ENCODE measurements at regions not wholly inside any gene's neighbourhood (a gene's known extent, or its start where the extent isn't known, plus 50 kb on each side); places are given as distances from the start of the nearest gene placed in this dataset.
"Not testable (repeated sequence)": the region's sequence is repeated elsewhere in the genome, so short reads cannot be mapped to it uniquely, and the experiment has no call there.

- DNase-seq (ENCODE audit: low spot score) (no peak), ATAC-seq (ENCODE audit: low FRiP score) (peak; percentile 23)
- no peak for TF ChIP-seq CTCF (IDR thresholded peaks at IDR 0.05)
These were observed 118.9 kb upstream of the CAB39 start for GRCh38 chr2:230593765-230594164.

- TF ChIP-seq CTCF (IDR thresholded peaks at IDR 0.05) = no peak
- ATAC-seq (ENCODE audit: low FRiP score) (peak; percentile 14), DNase-seq (ENCODE audit: low spot score) (no peak)
These were observed 118.3 kb upstream of the CAB39 start for GRCh38 chr2:230594286-230594840.

- no peak for TF ChIP-seq CTCF (IDR thresholded peaks at IDR 0.05)
- ATAC-seq (ENCODE audit: low FRiP score) (no peak), DNase-seq (ENCODE audit: low spot score) (no peak)
These were observed 112.8 kb upstream of the CAB39 start for GRCh38 chr2:230599853-230600252.

- no peak for ATAC-seq (ENCODE audit: low FRiP score)
- TF ChIP-seq CTCF (IDR thresholded peaks at IDR 0.05) = no peak
These were observed 112.4 kb upstream of the CAB39 start for GRCh38 chr2:230600285-230600684.

GRCh38 chr2:230600881-230601280 lies 111.8 kb upstream of the CAB39 start:
- TF ChIP-seq CTCF (IDR thresholded peaks at IDR 0.05) = no peak
- DNase-seq (ENCODE audit: low spot score) = no peak
- ATAC-seq (ENCODE audit: low FRiP score) = no peak

More at GRCh38 chr2:230600285-230600684, 112.4 kb upstream of the CAB39 start:
- no peak for DNase-seq (ENCODE audit: low spot score)

GRCh38 chr2:230601510-230601909 lies 111.1 kb upstream of the CAB39 start:
- ATAC-seq (ENCODE audit: low FRiP score) (no peak), DNase-seq (ENCODE audit: low spot score) (no peak)
- TF ChIP-seq CTCF (IDR thresholded peaks at IDR 0.05) = no peak

- ATAC-seq (ENCODE audit: low FRiP score) (no peak), DNase-seq (ENCODE audit: low spot score) (no peak)
- no peak for TF ChIP-seq CTCF (IDR thresholded peaks at IDR 0.05)
These were observed 109.9 kb upstream of the CAB39 start for GRCh38 chr2:230602562-230603230.

- not testable (repeated sequence) for DNase-seq (ENCODE audit: low spot score); ATAC-seq (ENCODE audit: low FRiP score)
These were observed 109.3 kb upstream of the CAB39 start for GRCh38 chr2:230603317-230603716.

GRCh38 chr2:230604158-230604557 lies 108.5 kb upstream of the CAB39 start:
- not testable (repeated sequence) for ATAC-seq (ENCODE audit: low FRiP score); DNase-seq (ENCODE audit: low spot score)
